Erythroblast (primary cell): ENCODE measurements at regions not wholly inside any gene's neighbourhood (a gene's known extent, or its start where the extent isn't known, plus 50 kb on each side); places are given as distances from the start of the nearest gene placed in this dataset.
"Not testable (repeated sequence)": the region's sequence is repeated elsewhere in the genome, so short reads cannot be mapped to it uniquely, and the experiment has no call there.

Experiments used
- DNase-seq, 2 experiments: peaks; one replicate each; lab custom pipeline; 2025; lab: John Stamatoyannopoulos, UW
- GATA1 ChIP-seq: IDR thresholded peaks from 2 replicates; pipeline ENCODE4 v1.6.1; 2011; ENCODE audit warnings: low read depth, mild to moderate bottlenecking, control low read depth, low read length, moderate library complexity
- POLR2A ChIP-seq: IDR thresholded peaks from 2 replicates; pipeline ENCODE4 v1.6.1; 2011; ENCODE audit warnings: mild to moderate bottlenecking, low read length

DNA sequence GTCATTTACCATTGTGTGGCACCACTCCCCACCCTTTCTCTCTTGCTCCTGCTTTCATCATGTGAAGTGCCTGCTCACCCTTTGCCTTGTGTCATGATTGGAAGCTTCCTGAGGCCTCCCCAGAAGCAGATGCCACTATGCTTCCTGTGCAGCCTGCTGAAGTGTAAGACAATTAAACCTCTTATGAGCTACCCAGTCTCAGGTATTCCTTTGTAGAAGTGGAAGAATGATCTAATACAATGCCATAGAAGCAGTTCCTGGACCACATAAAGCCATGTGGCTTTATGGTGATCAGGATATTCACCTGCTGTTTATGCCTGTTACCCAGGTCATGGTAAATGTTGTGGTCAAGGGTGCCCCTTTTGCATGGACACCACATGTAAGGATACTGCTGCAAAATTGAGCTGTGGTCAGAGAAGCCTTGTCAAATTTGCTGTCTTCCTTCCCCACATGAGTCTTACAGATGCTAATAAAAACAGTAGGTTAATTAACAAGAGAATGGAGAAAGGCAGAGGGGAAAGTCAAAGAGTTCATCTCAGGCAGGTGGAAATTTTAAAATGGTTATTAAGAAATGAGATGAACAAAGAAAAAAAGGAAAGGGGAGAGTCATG is 112.8 kb upstream of the IFNG-AS1 start:
- TF ChIP-seq POLR2A, result no peak
- no peak for TF ChIP-seq GATA1
- DNase-seq, result no peak

DNA sequence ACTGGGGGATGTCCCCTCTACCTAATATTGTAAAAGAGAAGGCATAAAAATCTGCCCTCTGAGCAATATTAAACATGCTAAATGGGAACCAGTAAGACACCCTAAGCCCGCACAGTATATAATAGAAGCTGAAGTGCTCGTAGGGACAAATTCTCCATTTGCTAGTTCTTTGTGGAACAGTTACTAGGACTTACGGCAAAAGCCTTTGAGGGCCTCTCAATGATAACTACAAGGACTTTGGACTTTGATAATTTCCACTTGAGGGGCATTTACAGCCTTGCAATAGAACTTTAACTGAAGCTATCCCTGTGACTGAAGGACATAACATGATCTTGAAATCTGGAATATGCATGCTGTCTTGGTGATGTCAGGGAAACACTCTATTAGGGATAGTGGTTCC is 111.5 kb upstream of the IFNG-AS1 start:
- no peak for DNase-seq
- TF ChIP-seq GATA1 (no peak), POLR2A (no peak)

DNA sequence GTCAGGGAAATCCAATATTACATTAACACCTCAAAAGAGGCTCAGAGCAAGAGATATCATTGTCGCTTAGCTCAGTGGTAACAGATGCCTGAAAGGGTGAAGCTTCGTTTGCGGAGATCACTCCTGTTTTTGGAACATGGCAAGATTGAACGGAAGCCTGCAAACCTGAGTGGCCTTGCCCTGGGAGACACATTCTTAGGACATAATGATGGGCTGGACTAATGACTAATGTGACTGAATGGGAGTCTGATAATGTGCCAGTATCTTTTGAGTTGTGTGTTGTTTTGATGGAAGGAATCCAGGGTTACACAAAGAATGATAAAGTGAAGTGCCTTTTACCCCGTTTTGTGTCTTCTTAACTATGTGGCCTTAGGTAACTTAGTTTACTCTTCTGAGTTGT is 109.3 kb upstream of the IFNG-AS1 start:
- TF ChIP-seq POLR2A, result no peak
- no peak for TF ChIP-seq GATA1
- no peak for DNase-seq

DNA sequence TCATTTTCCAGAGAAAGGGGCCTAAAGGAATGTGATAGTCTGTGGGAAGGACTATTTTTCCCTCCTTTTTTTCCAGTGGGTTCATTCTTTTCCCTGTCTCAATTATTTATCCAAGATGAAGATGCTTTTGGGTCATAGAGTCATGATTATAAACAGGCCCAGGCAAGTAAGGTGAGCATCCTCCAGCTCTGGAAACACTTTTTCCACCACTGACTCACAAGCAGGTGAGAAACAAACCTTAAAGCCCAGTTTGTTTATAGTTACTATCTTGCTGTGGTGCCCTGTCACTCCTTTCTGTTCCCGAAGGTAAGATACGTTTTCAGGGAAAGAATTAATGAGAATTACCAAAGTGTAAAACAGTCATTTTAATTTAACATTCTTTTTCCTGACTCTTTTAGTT is 107.7 kb upstream of the IFNG-AS1 start:
- no peak for DNase-seq

GRCh38 chr12:67884596-67884995 is 104.7 kb upstream of the IFNG-AS1 start:
- no peak for DNase-seq
- TF ChIP-seq POLR2A (no peak), GATA1 (no peak)

More for the DNA sequence above, 107.7 kb upstream of the IFNG-AS1 start:
- TF ChIP-seq GATA1 (no peak), POLR2A (no peak)

DNA sequence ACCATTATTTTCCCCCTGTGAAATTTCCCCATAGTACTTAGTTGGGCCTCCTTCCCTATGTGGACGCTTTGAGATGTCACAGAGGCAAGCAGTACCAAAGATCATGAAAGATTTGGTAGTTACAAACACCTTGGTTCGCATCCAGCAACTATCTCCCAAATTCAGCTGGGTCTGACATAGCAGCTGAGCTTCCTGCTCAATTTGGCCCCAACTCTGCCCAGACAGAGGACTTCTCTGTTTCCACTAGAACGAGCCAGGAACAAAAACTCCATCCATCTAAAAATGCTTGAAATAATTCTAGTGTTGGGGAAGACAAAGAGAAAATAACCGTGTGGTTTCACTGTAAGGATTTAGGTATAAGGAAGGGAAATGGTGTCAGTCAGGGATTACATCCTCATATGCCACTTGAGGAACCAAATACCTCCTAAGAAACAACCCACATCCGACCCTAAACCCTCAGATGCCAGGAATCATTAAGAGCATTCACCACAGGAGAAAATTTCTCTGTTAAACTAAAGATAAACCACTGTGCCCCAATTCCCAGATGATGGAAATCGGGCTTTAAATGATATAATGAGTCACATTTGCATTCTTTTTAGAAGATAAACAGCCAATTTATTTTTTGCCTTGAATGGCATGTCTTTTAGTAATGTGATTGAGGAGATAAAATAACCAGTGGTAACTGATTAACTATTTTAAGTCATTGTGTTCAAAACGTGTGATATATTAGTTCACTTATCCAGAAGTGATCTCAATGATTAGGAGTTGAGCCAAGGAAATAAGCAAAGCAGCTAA is 103.7 kb upstream of the IFNG-AS1 start:
- TF ChIP-seq GATA1 (no peak), POLR2A (no peak)
- no peak for DNase-seq

DNA sequence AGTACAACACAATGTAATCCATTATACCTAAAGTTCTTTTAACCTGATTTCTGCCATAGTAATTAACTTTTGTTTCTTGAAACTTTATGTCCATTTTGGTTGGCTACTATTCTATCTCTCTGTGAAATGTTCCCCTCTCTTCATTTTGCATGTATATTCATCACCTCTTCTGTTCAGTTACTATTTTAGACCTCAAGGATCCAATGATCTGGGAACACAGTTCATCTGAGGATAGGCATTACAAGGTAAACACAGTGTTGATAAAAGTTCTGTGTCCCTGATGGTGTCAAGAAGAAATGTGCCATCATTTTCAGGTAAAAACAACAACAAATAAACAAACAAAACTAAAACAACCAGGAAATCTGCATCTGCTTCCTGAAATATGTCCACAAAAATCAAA is 102.2 kb upstream of the IFNG-AS1 start:
- no peak for DNase-seq
- TF ChIP-seq GATA1, result no peak
- TF ChIP-seq POLR2A, result no peak

DNA sequence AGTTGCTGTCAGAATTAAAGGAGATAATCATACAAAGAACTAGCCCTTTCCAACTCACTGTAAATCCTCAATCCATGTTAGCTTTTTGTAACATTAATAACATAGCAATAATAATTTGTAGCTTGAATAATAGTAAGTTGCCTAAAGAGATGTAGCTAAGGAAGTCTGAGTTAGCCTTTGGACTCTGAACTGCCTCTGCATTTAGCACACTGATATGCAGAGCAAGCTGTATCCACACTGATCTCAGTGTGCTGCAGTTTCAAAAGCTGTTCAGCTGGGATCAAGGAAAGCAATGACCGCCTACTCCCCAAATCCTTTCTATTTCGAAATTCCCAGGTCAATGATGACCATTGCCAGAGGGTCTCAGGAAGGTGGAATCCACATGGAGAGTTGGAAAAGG is 99.3 kb upstream of the IFNG-AS1 start:
- no peak for DNase-seq
- no peak for TF ChIP-seq GATA1
- TF ChIP-seq POLR2A, result no peak

DNA sequence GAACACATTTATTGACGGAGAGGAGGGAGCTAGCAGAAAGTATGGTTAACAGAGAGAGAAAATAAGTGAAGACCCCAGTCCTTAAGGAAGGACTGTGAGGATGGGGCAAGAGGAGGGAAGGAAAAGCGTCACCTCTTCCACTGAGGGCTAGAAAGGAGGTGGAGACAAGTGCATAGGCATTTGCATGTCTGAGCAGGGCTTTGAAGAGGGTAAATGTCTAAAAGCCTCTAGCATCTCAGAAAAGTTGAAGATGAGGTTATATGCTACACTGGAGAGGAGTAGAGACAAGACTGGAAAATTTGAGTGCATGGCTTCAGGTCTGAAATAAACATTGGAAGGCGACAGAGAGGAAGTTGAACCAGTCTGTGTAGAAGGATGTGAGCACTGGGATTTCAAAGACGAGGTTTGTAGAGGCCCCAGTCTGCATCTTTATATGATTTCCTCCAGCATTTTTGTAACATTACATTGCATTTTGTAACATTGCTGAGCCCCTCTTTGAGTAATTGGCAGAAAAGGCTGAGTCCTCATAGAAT is 98.5 kb upstream of the IFNG-AS1 start:
- TF ChIP-seq POLR2A, result no peak
- DNase-seq, result no peak

GRCh38 chr12:67891596-67891995 is 97.7 kb upstream of the IFNG-AS1 start:
- no peak for DNase-seq
- TF ChIP-seq GATA1, result no peak
- TF ChIP-seq POLR2A, result no peak

GRCh38 chr12:67892259-67893021 is 96.8 kb upstream of the IFNG-AS1 start:
- TF ChIP-seq POLR2A (no peak), GATA1 (no peak)
- DNase-seq, result no peak

DNA sequence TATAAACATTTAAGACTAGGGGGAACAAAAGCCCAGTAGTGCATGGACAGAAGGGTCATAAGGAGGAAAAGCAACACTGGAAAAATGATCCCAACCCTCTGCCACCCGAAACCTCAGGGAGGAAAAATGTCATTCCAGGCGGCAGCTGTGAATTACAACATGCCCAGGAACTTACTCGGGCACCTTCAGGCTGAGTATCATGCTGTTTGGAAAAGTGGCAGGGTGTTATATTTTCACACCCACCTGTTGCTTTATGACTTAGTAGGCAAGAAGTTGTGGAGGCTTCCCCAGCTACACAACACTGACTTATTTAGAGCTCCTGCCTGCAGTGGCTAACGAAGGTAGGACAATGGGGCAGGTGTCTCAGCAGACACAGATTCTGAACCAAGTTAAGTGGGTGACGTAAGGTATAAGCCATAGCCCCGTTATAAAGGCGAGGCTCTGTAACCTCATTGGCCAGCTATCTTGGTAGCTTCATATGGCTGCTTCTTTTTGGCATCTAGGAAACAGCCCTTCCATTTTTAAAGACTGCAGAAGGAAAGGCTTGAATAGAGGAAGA is 96.1 kb upstream of the IFNG-AS1 start:
- no peak for DNase-seq
- no peak for TF ChIP-seq GATA1
- no peak for TF ChIP-seq POLR2A

DNA sequence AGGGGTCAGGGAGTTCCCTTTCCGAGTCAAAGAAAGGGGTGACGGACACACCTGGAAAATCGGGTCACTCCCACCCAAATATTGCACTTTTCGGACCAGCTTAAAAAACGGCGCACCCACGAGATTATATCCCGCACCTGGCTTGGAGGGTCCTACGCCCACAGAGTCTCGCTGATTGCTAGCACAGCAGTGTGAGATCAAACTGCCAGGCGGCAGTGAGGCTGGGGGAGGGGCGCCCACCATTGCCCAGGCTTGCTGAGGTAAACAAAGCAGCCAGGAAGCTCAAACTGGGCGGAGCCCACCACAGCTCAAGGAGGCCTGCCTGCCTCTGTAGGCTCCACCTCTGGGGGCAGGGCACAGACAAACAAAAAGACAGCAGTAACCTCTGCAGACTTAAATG is 88.8 kb upstream of the IFNG-AS1 start:
- DNase-seq, result not testable (repeated sequence)

DNA sequence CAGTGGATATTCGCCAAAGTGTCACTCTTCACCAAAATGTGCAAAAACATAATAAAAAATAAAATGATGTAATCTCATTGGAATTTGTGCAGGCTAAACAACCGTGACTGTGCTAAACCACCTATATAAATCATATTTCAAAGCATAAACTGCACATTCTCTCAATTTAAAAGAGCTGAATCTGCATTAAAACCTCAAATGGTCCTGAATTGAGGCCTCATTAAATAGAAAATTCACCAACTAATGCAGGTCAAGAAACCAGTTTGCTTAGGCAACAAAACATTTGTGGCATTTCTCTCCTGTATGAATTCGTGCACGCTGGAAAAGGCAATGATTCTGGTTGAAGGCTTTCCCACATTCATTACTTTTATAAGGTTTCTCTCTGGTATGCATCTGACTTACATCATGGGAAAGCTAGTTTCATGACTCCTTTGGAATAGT is 80.1 kb upstream of the IFNG-AS1 start:
- TF ChIP-seq GATA1 (no peak), POLR2A (no peak)
- no peak for DNase-seq

DNA sequence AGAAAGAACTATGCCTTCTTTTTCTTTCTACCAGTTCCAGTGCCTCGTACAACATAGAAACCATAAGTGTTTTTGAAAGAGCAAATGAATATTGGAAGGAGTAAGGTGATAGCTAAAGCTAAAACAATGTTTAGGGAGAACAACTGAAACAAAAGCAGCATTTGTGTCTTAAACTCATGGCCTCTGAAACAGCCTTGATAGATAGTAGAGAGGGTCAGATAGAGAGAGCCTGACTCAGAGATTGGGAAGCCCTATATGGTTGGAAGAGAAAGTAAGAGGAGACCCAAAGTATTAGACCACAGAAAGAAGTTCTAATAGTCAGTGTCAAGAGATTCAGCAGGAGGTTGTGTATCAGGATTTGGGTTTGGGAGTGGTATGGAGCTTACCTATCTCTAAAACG is 79.6 kb upstream of the IFNG-AS1 start:
- no peak for TF ChIP-seq GATA1
- TF ChIP-seq POLR2A, result no peak
- no peak for DNase-seq
